Transverse colon (tissue), 4 donors: ENCODE measurements at regions not wholly inside any gene's neighbourhood (a gene's known extent, or its start where the extent isn't known, plus 50 kb on each side); places are given as distances from the start of the nearest gene placed in this dataset.

Experiments
- DNase-seq: peaks from one replicate; pipeline ENCODE4 v3.0.0-alpha.2; 2019
- H3K27ac ChIP-seq, 4 donors: fragments of 200-600 bp; sonication (generic); 2 replicates each; pipeline ENCODE4 v1.5.1; 2016 to 2018; ENCODE audit warnings: inconsistent platforms in 4 of 4
- H3K27me3 ChIP-seq: fragments of 200-600 bp; sonication (generic); 2 replicates; pipeline ENCODE4 v1.5.1; 2017; ENCODE audit warnings: inconsistent platforms
- H3K36me3 ChIP-seq, 4 donors: fragments of 200-600 bp; sonication (generic); 2 replicates each; pipeline ENCODE4 v1.5.1; 2017 to 2019; ENCODE audit warnings: inconsistent platforms in 4 of 4
- H3K4me1 ChIP-seq, 4 donors: fragments of 200-600 bp; sonication (generic); 2 replicates each; pipeline ENCODE4 v1.5.1; 2017 to 2020; ENCODE audit warnings: inconsistent platforms in 4 of 4
- H3K4me3 ChIP-seq, 4 donors: fragments of 200-600 bp; sonication (generic); 1 replicate in 1 of 4; 2 replicates in 3 of 4; pipeline versions ENCODE4 v1.5.1 to v1.6.1; 2017 to 2019; ENCODE audit warnings: inconsistent platforms in 4 of 4
- H3K9me3 ChIP-seq, 2 donors: fragments of 200-600 bp; sonication (generic); 2 replicates each; pipeline ENCODE4 v1.5.1; 2017 to 2019; ENCODE audit warnings: inconsistent platforms in 2 of 2
- EP300 ChIP-seq: sonication (generic); formaldehyde crosslinking; IDR thresholded peaks from one replicate; pipeline ENCODE4 v1.6.1; 2017; ENCODE audit warnings: antibody characterized with exemption, low read depth
- POLR2A ChIP-seq: fragments of 450-650 bp; IDR thresholded peaks from one replicate; pipeline ENCODE4 v1.6.1; 2016; ENCODE audit warnings: antibody characterized with exemption, mild to moderate bottlenecking, moderate library complexity
- POLR2AphosphoS5 ChIP-seq, 3 donors: sonication (generic); formaldehyde crosslinking; IDR thresholded peaks; one replicate each; pipeline ENCODE4 v1.6.1; 2016; ENCODE audit warnings: antibody characterized with exemption in 3 of 3
- WGBS, 2 donors: methylation state at CpG; one replicate each; pipeline ENCODE4 v1.1.5; 2018; ENCODE audit warnings: low coverage in 1 of 2; 5-methylcytosine and 5-hydroxymethylcytosine counted together
- in situ Hi-C, 4 donors: fragments of 200-750 bp; cut with MboI; loops; one replicate each; pipeline versions ENCODE4 v1.15.0 to v1.15.1; 2017; ENCODE audit warnings: low sequenced_read_pairs in 3 of 4, low pct_ligation_motif_present in 1 of 4, low pct_unique_long_range_greater_than_20kb in 1 of 4
- intact Hi-C: fragments of 100-400 bp; cut with DNase I; formaldehyde crosslinking; loops from one replicate; pipeline ENCODE4 v1.15.1; 2023; ENCODE audit warnings: low total_unique reads
- TF ChIP-seq, protein P1 (sequence below), 5 experiments: fragments of 200-600 bp in 3 of 5; fragments of 450-650 bp in 2 of 5; sonication (generic) in 3 of 5; IDR thresholded peaks; 1 replicate in 2 of 5; 2 replicates in 3 of 5; pipeline ENCODE4 v1.5.1; 2016 to 2017; ENCODE audit warnings: antibody characterized with exemption in 5 of 5, inconsistent platforms in 3 of 5, mild to moderate bottlenecking in 2 of 5, moderate library complexity in 1 of 5

DNA sequence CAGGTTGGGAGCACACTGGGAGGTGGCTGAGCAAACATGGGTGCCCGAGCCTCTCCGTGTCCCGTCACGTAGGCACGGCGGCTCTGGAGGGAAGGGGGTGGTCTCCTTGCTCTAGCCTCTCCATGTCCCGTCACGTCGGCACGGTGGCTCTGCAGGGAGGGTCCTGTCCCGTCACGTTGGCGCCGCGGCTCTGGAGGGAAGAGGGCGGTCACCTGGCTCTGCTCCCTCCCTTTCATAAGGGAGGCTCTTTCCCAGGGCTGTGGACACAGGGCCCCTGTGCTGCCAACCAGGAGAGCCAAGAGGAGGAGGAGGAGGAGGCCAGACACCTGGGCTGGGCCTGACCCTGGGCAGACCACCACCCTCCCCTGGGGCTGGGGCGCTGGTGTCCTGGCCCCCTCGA is 1173.7 kb downstream of the BRD1 start:
- intact Hi-C loops: no loop called here
- TF ChIP-seq, protein P1, sequence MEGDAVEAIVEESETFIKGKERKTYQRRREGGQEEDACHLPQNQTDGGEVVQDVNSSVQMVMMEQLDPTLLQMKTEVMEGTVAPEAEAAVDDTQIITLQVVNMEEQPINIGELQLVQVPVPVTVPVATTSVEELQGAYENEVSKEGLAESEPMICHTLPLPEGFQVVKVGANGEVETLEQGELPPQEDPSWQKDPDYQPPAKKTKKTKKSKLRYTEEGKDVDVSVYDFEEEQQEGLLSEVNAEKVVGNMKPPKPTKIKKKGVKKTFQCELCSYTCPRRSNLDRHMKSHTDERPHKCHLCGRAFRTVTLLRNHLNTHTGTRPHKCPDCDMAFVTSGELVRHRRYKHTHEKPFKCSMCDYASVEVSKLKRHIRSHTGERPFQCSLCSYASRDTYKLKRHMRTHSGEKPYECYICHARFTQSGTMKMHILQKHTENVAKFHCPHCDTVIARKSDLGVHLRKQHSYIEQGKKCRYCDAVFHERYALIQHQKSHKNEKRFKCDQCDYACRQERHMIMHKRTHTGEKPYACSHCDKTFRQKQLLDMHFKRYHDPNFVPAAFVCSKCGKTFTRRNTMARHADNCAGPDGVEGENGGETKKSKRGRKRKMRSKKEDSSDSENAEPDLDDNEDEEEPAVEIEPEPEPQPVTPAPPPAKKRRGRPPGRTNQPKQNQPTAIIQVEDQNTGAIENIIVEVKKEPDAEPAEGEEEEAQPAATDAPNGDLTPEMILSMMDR (IDR thresholded peaks at IDR 0.05): no peak
- TF ChIP-seq POLR2A (no peak), POLR2AphosphoS5 (IDR thresholded peaks at IDR 0.05) (no peak), EP300 (no peak)
- Histone ChIP-seq H3K4me1 (no peaks in the 10 kb centered on the region), H3K4me3 (no peak overlapping the region), H3K36me3 (no peaks in the 10 kb centered on the region), H3K9me3 (no peaks in the 10 kb centered on the region), H3K27me3 (no peaks in the 10 kb centered on the region), H3K27ac (no peak overlapping the region)
- in situ Hi-C loops: no loop called here
- 86% methylated on average over 18 of the region's 18 CpGs; no CpG with 5 or more reads in 1 of the 2 donors for WGBS, 2 donors
- no peak for DNase-seq

DNA sequence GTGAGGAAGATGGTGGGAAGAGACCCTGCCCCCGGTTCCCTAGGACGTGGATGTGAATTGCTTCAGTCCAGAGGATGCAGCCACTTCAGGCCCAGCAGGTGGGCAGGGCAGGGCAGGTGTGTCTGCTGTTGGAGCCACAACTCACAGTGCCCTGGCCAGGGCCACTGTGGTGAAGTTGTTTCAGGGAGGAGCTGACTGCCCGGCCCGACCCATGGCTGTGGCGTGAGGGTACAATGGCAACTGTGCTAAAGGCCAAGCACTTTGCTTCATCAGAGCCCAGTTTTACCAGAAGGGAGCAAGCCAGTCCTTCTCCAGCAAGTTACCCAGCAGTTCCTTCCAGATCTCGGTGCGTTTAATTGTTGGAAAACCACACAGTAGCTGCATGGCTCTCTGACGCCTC is 1174.4 kb downstream of the BRD1 start:
- intact Hi-C loops (no loop called here), in situ Hi-C loops (no loop called here)
- no peak overlapping the region for H3K27ac ChIP-seq
- no peak overlapping the region for H3K4me3 ChIP-seq
- no peak for TF ChIP-seq POLR2A
- TF ChIP-seq, protein P1 (IDR thresholded peaks at IDR 0.05): no peak
- TF ChIP-seq POLR2AphosphoS5 (IDR thresholded peaks at IDR 0.05): no peak
- WGBS, 2 donors: 69% methylated on average over 8 of the region's 8 CpGs; no CpG with 5 or more reads in 1 of the 2 donors
- DNase-seq: no peak
- H3K9me3 ChIP-seq: no peaks in the 10 kb centered on the region
- no peaks in the 10 kb centered on the region for H3K4me1 ChIP-seq
- no peaks in the 10 kb centered on the region for H3K27me3 ChIP-seq
- H3K36me3 ChIP-seq: no peaks in the 10 kb centered on the region

DNA sequence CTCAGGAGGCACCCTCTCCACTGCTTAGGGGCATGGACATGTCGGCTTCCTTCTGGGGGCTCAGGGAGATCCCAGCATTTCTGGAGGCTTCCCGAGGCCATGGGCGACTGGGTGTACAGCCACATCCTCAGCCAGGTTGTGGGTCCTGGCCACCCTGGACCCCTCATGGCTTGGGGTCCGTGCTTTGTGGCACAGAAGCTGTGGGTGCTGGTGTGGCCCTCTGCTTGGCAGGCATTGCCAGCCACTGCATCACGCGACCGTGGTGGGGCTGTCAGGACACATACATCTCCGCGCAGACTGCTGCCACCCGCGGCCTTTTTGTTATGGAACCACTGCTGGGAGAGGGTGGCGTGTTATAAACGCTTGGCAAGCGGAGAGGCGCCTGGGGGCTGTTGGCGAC is 1174.9 kb downstream of the BRD1 start:
- Histone ChIP-seq H3K36me3 (no peaks in the 10 kb centered on the region), H3K4me1 (no peaks in the 10 kb centered on the region), H3K27me3 (no peaks in the 10 kb centered on the region), H3K27ac (no peak overlapping the region), H3K4me3 (no peak overlapping the region), H3K9me3 (no peaks in the 10 kb centered on the region)
- no peak for DNase-seq
- WGBS, 2 donors: 81% methylated on average over 15 of the region's 16 CpGs; no CpG with 5 or more reads in 1 of the 2 donors
- in situ Hi-C loops: no loop called here
- TF ChIP-seq POLR2AphosphoS5 (IDR thresholded peaks at IDR 0.05) (no peak), POLR2A (no peak), EP300 (no peak)
- TF ChIP-seq, protein P1 (IDR thresholded peaks at IDR 0.05): no peak
- intact Hi-C loops: no loop called here

DNA sequence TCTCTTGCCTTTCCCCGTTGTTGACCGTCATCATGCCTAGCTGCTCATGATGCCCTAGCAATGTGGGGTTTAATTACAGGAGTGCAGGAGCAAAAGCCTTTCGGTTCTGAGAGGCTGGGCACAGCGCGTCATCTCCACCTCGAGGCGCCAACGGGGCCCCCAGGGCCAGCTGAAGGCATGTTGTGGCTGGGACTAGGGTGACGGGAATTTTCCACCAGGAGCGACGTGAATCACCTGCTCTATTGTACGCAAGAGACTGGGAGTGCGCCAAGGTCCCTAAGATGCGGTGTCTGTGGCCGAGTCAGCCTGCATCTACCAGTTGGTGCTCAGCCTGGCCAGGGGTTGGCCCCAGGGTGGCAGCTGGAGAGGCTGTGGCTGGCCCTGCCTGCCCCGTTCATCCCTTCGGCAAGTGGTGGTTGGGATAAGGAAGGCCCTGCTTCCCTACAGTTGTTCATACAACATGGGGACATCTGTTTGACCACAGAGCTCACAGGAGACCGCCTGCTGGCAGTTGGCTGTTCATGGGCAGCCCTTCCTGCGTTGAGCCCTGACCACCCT is 1175.6 kb downstream of the BRD1 start:
- H3K27ac ChIP-seq: no peak overlapping the region
- no peaks in the 10 kb centered on the region for H3K4me1 ChIP-seq
- H3K9me3 ChIP-seq: no peaks in the 10 kb centered on the region
- H3K36me3 ChIP-seq: no peaks in the 10 kb centered on the region
- TF ChIP-seq POLR2AphosphoS5 (IDR thresholded peaks at IDR 0.05) (no peak), EP300 (no peak), POLR2A (no peak)
- TF ChIP-seq, protein P1 (IDR thresholded peaks at IDR 0.05): no peak
- H3K4me3 ChIP-seq: no peak overlapping the region
- DNase-seq: no peak
- WGBS, 2 donors: 88% methylated on average over 19 of the region's 19 CpGs; no CpG with 5 or more reads in 1 of the 2 donors
- intact Hi-C loops: no loop called here
- in situ Hi-C loops: no loop called here
- H3K27me3 ChIP-seq: no peaks in the 10 kb centered on the region
